ENCODE measurements at regions not wholly inside any gene's neighbourhood (a gene's known extent, or its start where the extent isn't known, plus 50 kb on each side); places are given as distances from the start of the nearest gene placed in this dataset.

GRCh38 chr16:85453194-85453678, 159.9 kb upstream of the GSE1 start:
- no peak for TF ChIP-seq CTCF (IDR thresholded peaks at IDR 0.05; ENCODE audit: poor library complexity)
- no peak for TF ChIP-seq EZH2phosphoT487 (IDR thresholded peaks at IDR 0.05; ENCODE audit: low read depth, severe bottlenecking, unreplicated experiment)
- no peak for TF ChIP-seq EZH2 (IDR thresholded peaks at IDR 0.05; ENCODE audit: borderline replicate concordance)

All from hepatocyte (in vitro differentiated cells).